OCI-LY7 (cell line): ENCODE measurements at regions not wholly inside any gene's neighbourhood (a gene's known extent, or its start where the extent isn't known, plus 50 kb on each side); places are given as distances from the start of the nearest gene placed in this dataset.

Source experiments
- BruUV-seq: library from RNA; stranded (reverse); fragments of 400-500 nt; replicated peaks from 2 replicates; lab custom pipeline; 2021; lab: Mats Ljungman, UMichigan
- CTCF ChIA-PET: fragments of 300-600 bp; sonication (Branson Sonifier 250); formaldehyde crosslinking; loops from one replicate; lab custom pipeline; 2022; ENCODE audit warnings: antibody characterized with exemption; ENCODE audit not compliant: unreplicated experiment; lab: Charles Lee
- POLR2A ChIA-PET: fragments of 300-600 bp; sonication (Branson Sonifier 250); formaldehyde crosslinking; loops from one replicate; lab custom pipeline; 2022; ENCODE audit warnings: antibody characterized with exemption; lab: Charles Lee
- DNase-seq: peaks from one replicate; pipeline ENCODE4 v3.0.0-alpha.2; 2015; ENCODE audit warnings: low spot score
- H2AFZ ChIP-seq: fragments of 200-600 bp; sonication (generic), shearing (Covaris generic); 2 replicates; pipeline ENCODE4 v1.6.1; 2014; ENCODE audit warnings: mild to moderate bottlenecking, antibody characterized with exemption, low read length, moderate library complexity
- H3K27ac ChIP-seq: fragments of 200-600 bp; sonication (generic); 2 replicates; pipeline ENCODE4 v1.5.1; 2014; ENCODE audit warnings: mixed run types, low read depth, mild to moderate bottlenecking, moderate library complexity, low read length, inconsistent platforms; ENCODE audit not compliant: poor library complexity, severe bottlenecking
- H3K36me3 ChIP-seq: fragments of 200-600 bp; sonication (generic); 2 replicates; pipeline ENCODE4 v1.6.1; 2014; ENCODE audit warnings: mild to moderate bottlenecking, antibody characterized with exemption, low read length, moderate library complexity, mixed read lengths; ENCODE audit not compliant: insufficient read depth
- H3K4me1 ChIP-seq: fragments of 200-600 bp; sonication (generic); 2 replicates; pipeline ENCODE4 v1.5.1; 2014; ENCODE audit warnings: mild to moderate bottlenecking, low read length; ENCODE audit not compliant: insufficient read depth, poor library complexity, severe bottlenecking
- H3K4me2 ChIP-seq: fragments of 200-600 bp; sonication (generic); 2 replicates; pipeline ENCODE4 v1.6.1; 2014; ENCODE audit warnings: mild to moderate bottlenecking, low read length
- H3K4me3 ChIP-seq: fragments of 200-600 bp; sonication (generic); 2 replicates; pipeline ENCODE4 v1.5.1; 2014; ENCODE audit warnings: mild to moderate bottlenecking, low read depth, low read length; ENCODE audit not compliant: poor library complexity, severe bottlenecking
- H3K79me2 ChIP-seq: fragments of 200-600 bp; sonication (generic); 2 replicates; pipeline ENCODE4 v1.6.1; 2016; ENCODE audit warnings: low read depth, mild to moderate bottlenecking, low read length, moderate library complexity, mixed read lengths; ENCODE audit not compliant: insufficient read depth
- H3K9me2 ChIP-seq: fragments of 200-600 bp; sonication (generic); 2 replicates; pipeline ENCODE4 v1.6.1; 2016; ENCODE audit warnings: mild to moderate bottlenecking, low read length, mixed read lengths; ENCODE audit not compliant: insufficient read depth
- H3K9me3 ChIP-seq: fragments of 200-600 bp; sonication (generic); 2 replicates; pipeline ENCODE4 v1.6.1; 2014; ENCODE audit warnings: mild to moderate bottlenecking, mixed run types, low read length, mixed read lengths
- H4K20me1 ChIP-seq: fragments of 200-600 bp; sonication (generic); 2 replicates; pipeline ENCODE4 v1.6.1; 2014; ENCODE audit warnings: mild to moderate bottlenecking, antibody characterized with exemption, low read length, moderate library complexity, mixed read lengths; ENCODE audit not compliant: insufficient read depth
- EZH2phosphoT487 ChIP-seq: fragments of 200-600 bp; sonication (generic); IDR thresholded peaks from 2 replicates; pipeline ENCODE4 v1.6.1; 2018; ENCODE audit warnings: low read depth, borderline replicate concordance, mild to moderate bottlenecking, mixed run types, antibody characterized with exemption, low read length, moderate library complexity, mixed read lengths
- intact Hi-C: fragments of 100-400 bp; cut with micrococcal nuclease; formaldehyde crosslinking; loops from one replicate; pipeline ENCODE4 v1.10.0; 2022; ENCODE audit not compliant: unreplicated experiment
- TF ChIP-seq, protein P1 (sequence below): fragments of 200-600 bp; sonication (generic); conservative IDR thresholded peaks from 2 replicates; pipeline ENCODE4 v1.5.1; 2014; ENCODE audit warnings: mild to moderate bottlenecking, antibody characterized with exemption, low read length, moderate library complexity, mixed read lengths

DNA sequence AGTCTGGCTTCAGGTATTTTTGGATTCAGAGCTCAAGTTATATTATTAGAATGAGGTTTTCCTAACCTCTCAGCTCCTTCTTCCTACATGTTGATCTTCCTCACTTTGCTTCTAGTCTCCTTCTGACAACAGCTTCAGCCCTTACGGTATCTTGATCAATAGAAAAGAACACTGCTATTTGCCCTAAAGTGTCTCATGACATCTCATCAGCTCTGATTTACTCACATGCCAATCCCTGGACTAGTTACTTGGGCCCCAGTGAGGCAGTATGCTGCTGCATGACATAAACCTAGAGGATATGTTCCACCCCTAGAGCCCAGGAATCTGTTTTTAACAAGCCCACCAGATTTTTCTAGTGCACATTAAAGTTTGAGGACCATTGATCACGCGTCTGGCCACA is 110.3 kb downstream of the UNC5CL start:
- H3K27ac ChIP-seq = no peak overlapping the region
- H3K4me1 ChIP-seq = no peaks in the 10 kb centered on the region
- TF ChIP-seq EZH2phosphoT487 = no peak
- TF ChIP-seq, protein P1, sequence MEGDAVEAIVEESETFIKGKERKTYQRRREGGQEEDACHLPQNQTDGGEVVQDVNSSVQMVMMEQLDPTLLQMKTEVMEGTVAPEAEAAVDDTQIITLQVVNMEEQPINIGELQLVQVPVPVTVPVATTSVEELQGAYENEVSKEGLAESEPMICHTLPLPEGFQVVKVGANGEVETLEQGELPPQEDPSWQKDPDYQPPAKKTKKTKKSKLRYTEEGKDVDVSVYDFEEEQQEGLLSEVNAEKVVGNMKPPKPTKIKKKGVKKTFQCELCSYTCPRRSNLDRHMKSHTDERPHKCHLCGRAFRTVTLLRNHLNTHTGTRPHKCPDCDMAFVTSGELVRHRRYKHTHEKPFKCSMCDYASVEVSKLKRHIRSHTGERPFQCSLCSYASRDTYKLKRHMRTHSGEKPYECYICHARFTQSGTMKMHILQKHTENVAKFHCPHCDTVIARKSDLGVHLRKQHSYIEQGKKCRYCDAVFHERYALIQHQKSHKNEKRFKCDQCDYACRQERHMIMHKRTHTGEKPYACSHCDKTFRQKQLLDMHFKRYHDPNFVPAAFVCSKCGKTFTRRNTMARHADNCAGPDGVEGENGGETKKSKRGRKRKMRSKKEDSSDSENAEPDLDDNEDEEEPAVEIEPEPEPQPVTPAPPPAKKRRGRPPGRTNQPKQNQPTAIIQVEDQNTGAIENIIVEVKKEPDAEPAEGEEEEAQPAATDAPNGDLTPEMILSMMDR = no peak
- no peaks in the 10 kb centered on the region for H3K79me2 ChIP-seq
- H4K20me1 ChIP-seq = no peaks in the 10 kb centered on the region
- intact Hi-C loops = no loop called here
- no peak overlapping the region for H3K4me2 ChIP-seq
- H3K9me3 ChIP-seq = no peaks in the 10 kb centered on the region
- POLR2A ChIA-PET = no interaction called here
- no peaks in the 10 kb centered on the region for H3K9me2 ChIP-seq
- CTCF ChIA-PET = no interaction called here
- no TSS peak for BruUV-seq
- DNase-seq = no peak
- no peak overlapping the region for H3K4me3 ChIP-seq
- H3K36me3 ChIP-seq = no peaks in the 10 kb centered on the region
- H2AFZ ChIP-seq = no peak overlapping the region

- no peaks in the 10 kb centered on the region for H3K9me2 ChIP-seq
- TF ChIP-seq, protein P1 = no peak
- no peak for TF ChIP-seq EZH2phosphoT487
- no peaks in the 10 kb centered on the region for H3K36me3 ChIP-seq
- no peak overlapping the region for H3K4me2 ChIP-seq
- intact Hi-C loops = no loop called here
- ChIA-PET POLR2A (no interaction called here), CTCF (no interaction called here)
- no TSS peak for BruUV-seq
- DNase-seq = no peak
- H3K27ac ChIP-seq = no peak overlapping the region
- no peak overlapping the region for H2AFZ ChIP-seq
- no peaks in the 10 kb centered on the region for H3K79me2 ChIP-seq
- H3K4me1 ChIP-seq = no peaks in the 10 kb centered on the region
- H3K4me3 ChIP-seq = no peak overlapping the region
- no peaks in the 10 kb centered on the region for H4K20me1 ChIP-seq
- no peaks in the 10 kb centered on the region for H3K9me3 ChIP-seq
Measured at GRCh38 chr6:40928307-40928706, 110.7 kb downstream of the UNC5CL start.

- Histone ChIP-seq H3K4me1 (no peaks in the 10 kb centered on the region), H3K9me2 (no peaks in the 10 kb centered on the region), H3K79me2 (no peaks in the 10 kb centered on the region), H3K4me2 (no peak overlapping the region), H3K4me3 (no peak overlapping the region), H3K9me3 (no peaks in the 10 kb centered on the region), H4K20me1 (no peaks in the 10 kb centered on the region), H3K27ac (no peak overlapping the region), H3K36me3 (no peaks in the 10 kb centered on the region), H2AFZ (no peak overlapping the region)
- CTCF ChIA-PET = no interaction called here
- DNase-seq = no peak
- TF ChIP-seq EZH2phosphoT487 = no peak
- TF ChIP-seq, protein P1 = no peak
- no TSS peak for BruUV-seq
- intact Hi-C loops = no loop called here
- POLR2A ChIA-PET = no interaction called here
Measured at GRCh38 chr6:40925341-40925740, 113.7 kb downstream of the UNC5CL start.
